Superior temporal gyrus (tissue), 1 donor: ENCODE measurements at regions not wholly inside any gene's neighbourhood (a gene's known extent, or its start where the extent isn't known, plus 50 kb on each side); places are given as distances from the start of the nearest gene placed in this dataset.

Experiments used
- DNase-seq: peaks from one replicate; pipeline ENCODE4 v3.0.0-alpha.2; 2016; ENCODE audit errors: extremely low spot score

DNA sequence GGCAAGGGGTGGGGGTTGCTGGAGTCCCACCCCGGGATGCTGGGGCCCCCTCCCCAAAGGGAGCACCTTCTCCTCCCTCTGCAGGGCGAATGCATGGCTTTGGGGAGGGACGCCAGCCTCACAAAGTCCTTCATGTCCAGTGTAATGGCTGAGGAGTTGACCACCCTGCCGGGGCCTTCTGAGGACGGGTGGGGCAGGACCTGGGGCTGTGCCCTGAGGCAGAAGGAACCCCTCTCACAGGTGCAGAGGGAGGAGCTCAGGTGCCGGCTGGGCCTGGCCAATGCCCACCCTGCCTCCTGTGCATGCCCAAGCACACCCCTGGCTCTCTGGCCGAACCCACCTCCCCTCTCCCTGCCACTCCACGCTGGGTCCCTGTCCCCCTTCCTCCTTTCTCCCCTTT lies 64.3 kb upstream of the RNU6ATAC start:
- DNase-seq, result no peak

DNA sequence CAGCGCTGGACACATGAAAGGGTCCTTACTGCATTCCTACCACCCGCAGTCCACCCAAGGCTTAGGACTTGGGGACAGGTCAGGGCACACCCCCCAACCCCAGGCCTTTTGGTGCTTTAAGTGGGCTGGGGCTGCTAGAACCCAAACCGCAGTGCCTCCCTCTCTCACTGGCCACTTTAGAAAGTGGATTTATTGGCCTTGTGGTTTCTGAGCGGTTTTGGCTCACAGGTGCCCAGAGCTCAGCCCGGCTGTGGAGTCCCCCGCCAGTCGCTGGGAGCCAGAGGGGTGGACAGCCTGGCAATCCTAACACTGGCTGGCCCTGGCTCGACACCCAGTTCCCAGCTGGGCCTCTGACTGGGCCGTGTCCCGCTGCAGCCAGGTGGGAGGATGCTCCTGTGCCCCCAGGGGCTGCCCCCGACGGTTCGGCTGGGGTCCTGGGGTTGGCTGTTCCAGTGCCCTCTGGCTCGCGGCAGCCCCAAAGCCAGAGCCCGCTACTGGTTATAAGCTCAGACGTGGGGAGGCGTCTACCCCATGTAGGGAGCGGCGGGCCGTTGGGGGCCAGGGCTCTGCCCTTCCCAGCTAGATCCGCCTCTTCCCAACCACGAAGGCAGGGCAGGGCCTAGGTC lies 65.2 kb upstream of the RNU6ATAC start:
- no peak for DNase-seq

DNA sequence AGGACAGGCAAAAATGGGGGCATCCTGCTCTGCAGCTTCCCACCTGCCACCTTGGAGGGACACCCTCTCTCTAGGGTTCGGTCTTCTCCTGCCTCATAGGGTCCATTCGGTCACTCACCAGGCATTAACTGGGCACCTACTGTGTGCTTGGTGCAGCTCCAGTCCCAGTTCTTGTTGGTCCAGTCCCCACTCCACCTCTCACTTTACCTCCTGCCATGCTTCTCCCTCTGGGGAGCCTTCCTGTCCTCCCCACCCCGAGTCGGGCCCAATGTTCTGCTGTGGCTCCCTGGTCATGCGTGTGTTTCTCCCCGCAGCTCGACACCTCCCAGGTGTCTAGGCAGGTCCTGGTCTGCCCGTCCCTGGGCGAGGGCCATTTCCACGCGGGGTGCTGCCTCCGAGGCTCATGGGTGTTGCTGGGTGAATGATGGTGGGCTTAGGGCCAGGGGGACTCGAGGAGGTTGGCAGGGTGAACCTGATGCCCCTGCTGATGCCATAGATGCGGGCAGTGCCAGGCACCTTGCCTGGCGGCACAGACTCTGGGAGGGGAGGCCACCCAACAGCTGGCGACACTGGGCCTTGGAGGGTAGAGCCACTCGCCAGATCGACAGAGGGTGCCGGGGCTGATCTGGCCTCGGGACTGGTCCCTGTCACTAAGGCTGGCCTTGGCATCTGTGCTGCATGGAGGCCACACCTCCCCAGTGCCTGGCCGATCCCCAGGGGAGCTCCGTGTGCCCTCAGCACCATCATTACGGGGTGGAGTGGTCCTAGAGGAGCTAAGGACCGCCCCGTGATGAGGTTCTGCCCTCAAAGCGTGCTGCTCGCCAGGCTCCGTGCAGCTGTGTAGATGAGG lies 66.0 kb upstream of the RNU6ATAC start:
- DNase-seq, result no peak

DNA sequence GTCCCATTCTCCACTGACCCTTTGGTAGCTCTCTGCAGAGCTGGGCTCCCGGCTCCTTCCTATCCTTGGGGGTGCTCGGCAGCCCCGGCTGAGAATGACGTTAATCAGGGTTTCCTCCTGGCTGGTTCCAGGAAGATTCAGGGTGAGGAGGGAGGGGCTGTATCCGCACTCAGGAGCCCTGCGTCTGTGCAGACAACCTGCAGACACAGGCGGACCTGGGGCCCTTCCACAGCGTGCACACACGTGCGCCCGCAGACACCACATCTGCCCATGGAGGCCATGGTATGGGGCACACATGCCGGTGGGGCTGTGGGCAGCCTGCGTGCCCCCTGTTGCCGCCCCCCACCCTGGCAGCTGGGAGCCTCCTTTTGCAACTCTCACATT lies 66.6 kb upstream of the RNU6ATAC start:
- no peak for DNase-seq

DNA sequence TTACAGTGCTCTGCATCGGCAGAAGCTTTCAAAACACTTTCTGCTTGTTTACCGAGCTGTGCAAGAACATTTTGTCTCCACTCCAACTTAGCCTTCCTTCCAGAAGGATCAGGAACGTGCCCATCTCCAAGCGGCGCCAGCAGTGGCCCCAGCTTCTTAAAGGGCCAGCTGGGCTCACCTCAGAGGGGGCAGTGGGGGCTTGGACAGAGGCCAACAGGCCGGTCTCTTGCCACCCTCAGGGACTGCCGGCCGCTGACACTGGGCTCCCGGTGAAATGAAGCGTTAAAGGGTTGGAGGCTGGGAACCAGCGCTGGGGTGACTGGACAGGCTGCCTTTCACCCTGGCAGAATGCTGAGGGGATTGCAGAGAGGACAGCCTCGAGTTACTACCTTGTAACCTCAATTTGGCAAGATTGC lies 67.0 kb upstream of the RNU6ATAC start:
- DNase-seq, result no peak

DNA sequence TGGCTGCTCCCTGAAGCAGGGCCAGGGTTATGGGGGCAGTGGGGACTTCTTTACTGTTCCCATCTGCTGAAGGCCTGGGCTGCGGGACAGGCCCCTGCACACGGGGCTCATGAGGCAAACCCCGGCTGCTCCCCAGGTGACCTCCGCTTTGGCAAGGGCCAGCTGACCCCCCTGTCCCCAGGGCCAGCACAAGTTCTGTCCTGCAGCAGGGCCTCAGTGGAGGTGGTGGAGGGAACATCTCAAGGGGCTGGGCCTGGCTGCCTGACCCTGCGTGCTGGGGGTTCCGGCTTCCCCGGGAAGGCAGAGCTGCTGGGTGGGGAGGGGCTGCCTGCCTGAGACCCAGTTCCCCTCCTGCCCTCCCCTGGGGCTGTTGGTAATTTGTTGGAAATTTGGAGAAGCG lies 67.4 kb upstream of the RNU6ATAC start:
- no peak for DNase-seq

DNA sequence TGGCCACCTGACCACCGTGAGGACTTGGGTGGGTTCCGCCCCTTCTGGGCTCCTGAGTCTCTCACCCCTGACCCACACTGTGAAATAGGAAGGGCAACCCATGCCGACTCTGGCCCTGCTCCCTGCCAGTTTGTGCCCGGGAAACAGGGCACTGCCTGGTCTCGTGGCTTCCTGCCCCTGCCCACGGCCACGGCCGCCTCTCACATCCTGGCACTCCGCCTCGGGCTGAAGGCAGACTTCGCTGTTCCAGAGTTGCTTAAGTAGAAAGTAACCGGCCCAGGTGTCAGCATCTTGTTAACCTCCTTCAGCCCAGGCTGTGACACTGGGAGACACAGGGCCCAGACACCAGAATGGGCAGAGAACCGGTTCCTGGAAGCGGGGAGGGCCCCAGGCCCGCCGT lies 68.7 kb upstream of the RNU6ATAC start:
- no peak for DNase-seq

DNA sequence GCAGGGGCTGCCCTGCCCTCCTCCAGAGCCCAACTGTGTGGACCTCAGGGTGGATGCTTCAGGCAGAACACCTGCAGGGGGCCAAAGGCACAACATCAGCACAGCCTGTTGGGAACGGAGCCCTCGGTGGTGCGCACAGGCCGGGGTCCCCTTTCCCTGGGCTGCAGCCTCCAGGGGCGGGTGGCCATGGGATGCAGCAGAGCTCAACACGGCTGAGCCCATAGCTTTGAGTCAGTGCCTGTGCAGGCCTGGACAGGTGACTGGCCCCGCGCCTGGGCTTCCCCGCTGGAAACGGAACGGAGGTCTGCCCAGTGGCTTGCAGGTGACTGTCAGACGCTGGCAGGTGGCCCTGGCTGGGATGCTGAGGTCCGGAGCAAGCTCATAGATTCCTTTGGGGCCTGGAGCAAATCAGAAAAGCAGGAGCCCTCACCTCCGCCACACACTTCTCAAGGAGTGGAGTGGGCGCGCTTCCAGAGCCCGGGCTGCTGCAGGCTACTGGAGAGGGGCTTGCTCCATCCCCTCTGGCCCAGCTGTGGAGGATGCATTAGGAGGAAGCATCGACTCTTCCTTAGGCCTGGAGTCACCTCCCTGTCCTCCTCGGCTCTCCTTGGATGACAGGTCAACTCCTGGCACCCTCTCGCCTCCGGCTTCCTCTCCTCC lies 69.8 kb upstream of the RNU6ATAC start:
- DNase-seq, result no peak

DNA sequence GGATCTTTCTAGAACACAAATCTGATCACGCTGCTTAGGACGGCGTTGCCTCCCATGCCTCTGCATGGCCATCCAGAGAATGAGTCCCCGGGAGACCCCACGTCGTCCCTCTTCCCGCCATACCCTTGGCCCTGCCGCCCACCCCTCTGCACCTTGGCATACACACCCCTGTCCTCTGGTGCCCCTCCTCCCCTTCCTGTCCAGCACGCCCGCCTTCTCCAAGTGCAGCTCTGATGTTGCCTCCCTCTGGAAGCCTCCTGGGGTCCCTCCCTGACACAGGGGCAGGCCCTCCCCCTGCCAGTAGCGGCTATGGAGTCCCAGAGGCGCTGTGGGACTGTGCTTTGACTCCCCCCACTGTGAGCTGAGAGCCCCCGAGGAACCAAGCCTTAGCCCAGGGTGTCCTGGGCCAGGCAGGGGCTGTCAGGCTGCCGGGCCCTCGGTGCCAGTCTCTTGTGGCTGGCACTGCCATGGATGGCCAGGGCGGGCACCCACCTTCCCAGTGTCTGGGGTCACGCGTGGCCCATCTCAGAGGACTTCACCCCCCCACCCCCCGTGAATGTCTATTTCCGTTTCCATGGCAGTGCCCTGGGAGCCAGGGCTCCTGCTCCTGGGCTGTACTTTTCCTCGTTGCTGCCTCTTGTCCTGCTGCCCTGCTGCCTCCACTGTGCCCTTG lies 70.5 kb upstream of the RNU6ATAC start:
- no peak for DNase-seq

DNA sequence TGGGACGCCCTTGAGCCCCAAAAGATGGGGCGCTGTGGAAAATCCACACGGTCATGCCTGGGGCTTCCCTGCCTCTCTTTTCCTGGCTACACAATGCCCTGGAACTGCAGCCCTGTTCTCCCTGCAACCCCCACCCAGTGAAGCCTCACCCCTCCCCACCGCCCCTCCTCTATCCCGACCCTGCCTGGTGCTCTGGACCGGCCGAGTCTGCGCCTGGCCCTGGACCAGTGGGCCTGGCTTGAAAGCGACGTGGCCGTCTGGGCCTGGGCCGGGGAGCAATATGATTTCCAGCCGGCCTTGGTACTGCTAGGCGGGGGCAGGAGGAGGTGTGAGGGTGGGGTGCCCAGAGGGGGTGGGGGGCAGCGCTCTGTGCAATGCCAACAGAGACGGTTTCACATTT lies 71.0 kb upstream of the RNU6ATAC start:
- no peak for DNase-seq

DNA sequence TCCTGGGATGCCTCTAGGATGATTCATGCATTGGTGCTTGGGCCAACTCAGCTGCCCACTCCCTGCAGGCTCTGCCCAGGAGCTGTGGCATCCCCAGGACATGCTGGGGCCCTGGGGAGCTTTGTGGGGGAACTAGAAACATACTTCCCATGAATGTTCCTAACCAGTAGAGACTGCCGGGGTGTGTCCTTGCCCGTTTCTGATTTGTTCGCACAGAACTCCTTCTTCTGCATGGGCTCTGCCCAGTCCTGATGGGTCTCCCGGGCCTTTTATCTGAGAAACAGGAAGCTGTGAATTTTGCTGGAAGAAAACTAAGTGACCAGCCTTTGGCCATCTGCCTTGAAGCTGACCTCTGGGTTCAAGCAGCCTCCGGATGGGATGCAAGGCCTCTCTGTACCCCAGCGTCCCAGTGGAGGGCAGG lies 71.6 kb upstream of the RNU6ATAC start:
- no peak for DNase-seq

DNA sequence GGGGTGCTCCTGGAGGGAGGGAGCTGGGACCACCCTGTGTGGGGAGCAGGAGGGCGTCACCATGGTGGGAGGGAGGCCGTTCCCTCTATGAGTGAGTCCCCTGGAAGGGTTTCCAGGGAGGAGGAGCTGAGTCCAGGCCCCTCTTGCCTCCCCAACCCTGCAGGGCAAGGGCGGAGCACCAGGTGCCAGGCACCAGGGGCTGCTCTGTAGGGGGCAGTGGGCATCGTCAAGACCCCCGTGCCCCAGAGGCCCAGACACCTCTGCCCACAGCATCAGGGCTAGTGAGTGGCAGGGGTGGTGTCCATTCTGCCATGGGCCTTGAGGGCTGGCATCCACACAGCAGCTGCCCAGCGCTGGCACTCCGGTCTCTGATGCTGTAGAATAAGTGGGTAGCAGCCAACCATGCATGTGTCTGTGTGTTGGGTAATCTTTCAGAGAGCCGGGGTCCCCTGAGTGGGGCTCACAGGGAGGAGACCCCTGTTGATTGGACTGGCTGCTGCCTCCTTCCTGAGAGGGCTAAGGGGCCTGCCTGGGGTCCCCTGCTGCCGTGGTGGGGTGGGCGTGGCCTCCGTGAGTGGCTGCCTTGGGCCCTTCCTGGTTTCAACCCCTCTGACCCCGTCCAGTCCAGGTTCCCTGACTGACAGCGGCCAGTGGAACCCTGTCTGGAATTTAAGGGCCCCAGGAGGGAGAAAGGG lies 72.7 kb upstream of the RNU6ATAC start:
- no peak for DNase-seq

DNA sequence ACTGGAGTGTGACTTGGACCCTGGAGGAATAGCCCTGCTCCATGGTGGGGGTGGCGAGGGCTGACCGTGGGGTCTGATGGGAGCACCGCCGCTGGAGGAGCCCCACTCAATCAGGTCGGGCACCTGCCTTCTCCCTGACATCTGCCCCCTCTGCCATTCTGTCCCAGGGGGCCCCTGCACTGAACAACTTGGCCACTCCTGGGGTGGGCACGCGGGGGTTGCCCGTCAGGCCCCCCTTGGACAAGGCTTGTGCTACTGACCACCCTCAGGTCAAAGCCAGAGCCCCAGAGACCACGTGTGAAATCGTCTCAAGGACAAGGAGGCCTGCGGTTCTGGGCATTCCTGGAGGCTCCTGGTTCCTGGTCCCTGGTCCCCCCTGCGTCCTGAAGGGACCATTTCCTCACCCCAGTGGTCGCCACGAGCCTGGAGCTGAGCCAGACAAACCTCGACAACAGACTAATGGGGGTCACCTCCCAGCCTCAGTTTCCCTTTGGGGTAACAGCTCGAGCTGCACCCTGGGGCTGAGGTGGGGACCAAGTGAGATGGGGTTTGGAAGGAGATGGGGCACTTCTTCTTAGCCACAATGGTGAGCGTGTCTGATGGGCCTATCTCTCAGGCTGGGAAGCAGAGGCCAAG lies 73.4 kb upstream of the RNU6ATAC start:
- DNase-seq, result no peak

DNA sequence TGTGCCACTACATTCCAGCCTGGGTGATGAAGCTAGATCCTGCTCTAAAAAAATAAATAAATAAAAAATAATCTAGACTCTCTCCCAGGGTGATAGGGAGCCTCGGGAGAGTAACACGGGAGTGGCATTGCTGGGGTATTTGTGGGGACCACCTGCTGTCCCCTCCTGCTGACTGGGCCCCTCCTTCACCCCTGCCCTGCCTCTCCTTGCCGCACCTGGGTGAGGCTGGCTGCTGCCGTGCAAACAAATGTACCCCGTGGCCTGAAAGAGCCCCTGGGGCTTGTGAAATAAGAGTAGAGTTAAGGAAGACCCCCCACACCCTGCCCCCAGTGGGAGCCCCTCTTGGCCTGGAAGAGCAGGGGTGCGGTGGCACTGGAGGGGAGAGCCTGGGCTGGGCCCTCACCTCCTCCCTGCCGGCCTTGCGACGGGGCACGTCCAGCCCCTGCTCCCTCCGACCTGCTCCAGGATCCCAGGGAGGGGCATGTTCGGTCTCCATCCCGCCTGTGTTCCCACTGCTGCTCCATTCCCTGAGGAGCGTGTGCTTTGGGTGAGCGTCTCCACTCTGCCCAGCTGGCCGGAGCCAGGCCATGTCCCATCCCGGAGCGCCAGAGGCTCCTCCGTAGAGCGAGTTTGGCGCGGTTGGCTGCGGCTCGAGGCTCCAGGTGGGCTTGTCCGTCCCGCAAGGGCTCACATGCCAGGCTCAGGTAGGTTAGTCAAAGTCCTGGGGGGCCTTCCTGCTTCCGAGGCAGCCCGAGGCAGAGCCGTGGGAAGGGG lies 75.0 kb upstream of the RNU6ATAC start:
- no peak for DNase-seq

DNA sequence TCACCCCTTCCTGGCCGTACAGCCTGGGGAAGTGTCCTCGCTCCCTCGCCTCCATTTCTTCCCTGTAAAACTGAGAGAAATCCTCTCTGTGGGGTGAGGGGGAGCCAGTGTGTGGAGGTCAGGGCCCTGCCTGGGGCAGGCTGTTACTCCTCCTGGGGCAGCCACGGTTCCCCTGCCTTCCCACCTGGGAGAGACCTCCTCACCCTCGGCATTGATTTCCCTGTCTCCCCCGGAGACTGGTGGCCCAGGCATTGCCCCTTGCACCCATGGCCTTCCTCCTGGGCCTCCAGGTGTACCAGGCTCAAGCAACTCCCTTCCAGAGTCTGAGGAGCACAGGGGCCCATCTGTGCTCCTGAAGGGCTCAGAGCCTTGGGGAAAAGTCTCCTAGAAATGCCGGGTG lies 75.6 kb upstream of the RNU6ATAC start:
- no peak for DNase-seq

DNA sequence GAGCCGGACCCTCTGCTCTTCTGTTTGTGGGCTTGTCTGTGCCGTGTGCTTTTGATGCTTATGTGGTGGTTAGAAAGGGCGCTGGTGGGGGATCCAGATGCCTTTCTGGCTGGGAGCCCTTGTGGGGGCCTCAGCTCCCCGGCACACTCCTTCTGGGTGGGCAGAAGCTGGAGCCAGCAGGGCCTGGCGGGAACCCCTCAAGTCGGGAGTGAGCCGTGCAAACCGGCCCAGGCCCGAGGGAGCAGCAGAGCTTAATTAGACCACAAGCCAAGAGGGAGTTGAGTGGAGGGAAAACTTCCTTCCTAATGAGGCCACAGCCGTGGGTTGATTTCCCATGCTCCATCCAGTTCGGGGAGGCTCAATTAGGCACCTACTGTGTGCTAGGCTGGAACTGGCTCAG lies 76.0 kb upstream of the RNU6ATAC start:
- no peak for DNase-seq

DNA sequence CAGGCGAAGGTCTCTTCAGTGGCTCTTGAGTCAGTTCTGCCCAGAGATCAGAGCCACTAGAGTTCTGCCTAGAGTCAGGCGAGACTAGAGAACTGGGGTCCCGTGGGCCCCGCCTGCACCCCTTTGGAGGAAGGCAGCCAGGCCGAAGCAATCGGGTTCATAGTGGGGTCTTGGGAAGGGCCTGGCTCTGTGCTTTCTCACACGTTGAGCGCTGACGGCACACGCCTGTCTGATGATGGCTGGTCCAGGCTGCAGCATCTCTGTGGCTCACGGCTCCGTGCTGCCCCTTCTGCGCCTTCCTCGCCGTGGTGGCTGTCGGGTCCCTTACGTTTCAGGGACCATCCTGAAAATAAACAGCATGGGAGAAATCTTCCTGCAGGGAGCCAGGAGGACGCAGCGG lies 78.3 kb upstream of the RNU6ATAC start:
- DNase-seq, result no peak

DNA sequence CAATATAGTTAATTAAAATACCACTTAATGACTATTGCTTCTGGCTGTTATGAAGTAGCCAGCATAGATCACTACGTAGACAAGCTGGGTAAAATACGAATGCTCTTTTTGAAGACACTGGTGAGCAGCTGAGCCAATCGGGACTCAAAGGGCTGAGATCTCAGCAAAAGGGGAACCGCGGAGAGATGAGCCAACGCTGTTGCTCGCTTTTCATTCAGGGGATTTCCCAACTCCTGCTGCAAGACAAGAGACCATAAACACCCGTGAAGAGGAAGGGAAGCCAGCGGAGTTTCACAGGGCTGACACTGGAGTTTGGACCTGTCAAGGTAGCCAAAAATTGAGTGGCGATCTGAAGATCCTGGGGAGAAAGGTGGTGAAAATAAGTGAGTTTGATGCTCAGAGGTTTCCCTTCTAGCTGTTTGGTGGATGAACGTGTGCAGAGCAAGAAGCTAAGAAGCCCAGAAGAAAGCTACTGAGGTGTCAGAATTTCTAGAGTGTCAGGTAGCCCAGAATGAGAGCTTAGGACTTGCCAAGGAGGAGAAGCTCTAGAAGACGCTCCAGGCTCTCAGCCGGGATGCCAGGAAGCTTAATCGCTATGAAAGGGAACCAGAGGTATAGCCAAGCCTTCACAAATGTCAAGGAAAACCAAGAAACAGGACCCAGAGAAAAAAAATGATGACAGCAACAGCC lies 79.6 kb upstream of the RNU6ATAC start:
- DNase-seq, result peak; percentile 20

DNA sequence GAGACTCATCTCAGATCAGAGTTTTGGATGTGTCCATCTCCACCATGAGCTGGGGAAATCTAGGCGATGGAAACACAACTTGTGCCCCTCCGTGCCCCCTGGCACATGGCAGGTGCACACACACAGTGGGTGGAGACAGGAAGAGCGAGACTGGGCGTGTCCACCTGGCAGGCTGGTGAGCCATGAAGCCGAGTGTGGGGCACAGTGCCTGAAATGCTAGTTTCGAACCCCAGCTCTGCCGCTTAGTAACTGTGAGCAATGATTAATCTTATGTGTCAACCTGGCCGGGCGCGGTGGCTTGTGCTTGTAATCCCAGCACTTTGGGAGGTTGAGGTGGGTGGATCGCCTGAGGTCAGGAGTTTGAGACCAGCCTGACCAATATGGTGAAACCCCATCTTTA lies 80.8 kb upstream of the RNU6ATAC start:
- DNase-seq, result no peak
